IPS DF 4.7 (cell line): ENCODE measurements at regions not wholly inside any gene's neighbourhood (a gene's known extent, or its start where the extent isn't known, plus 50 kb on each side); places are given as distances from the start of the nearest gene placed in this dataset.

Experiments
- DNase-seq: peaks from one replicate; pipeline ENCODE4 v3.0.0-alpha.2; 2013; ENCODE audit warnings: low spot score; ENCODE audit errors: extremely low read depth

DNA sequence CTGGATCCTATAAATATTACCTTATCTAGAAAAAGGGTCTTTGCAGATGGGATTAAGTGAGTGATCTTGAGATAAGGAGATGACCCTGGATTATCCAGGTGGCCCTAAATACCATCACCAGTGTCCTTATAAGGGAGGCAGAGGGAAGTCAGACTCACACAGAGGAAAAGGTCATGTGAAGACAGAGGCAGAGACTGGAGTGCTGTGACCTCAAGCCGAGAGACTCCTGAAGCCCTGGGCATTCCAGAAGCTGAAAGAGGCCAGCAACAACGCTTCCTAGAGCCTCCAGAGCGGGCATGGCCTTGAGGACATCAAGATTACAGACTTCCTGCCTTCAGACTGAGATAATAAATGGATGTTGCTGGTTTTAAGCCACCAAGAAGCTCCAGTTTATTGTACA, 118.8 kb downstream of the ATPSCKMT start:
- DNase-seq = no peak

GRCh38 chr5:10126900-10127299, 122.8 kb downstream of the ATPSCKMT start:
- DNase-seq = no peak

DNA sequence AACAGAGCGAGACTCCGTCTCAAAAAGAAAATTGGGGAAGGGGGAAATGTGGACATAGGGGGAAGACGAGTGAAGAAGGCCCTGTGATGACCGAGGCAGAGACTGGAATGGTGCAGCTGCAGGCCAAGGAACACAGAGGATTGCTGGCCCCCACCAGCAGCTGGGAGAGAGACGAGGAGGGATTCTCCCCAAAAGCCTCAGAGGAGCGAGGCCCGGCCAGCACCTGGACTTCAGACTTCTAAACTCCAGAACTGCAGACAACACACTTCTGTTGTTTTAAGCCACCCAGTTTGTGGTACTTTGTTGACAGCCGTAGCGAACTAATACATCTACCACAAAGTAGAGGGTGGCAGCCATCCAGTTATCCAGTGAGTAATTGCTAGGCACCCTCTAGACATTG, 124.6 kb downstream of the ATPSCKMT start:
- no peak for DNase-seq

- no peak for DNase-seq
Observed at GRCh38 chr5:10124287-10124686, 125.4 kb downstream of the ATPSCKMT start.

DNA sequence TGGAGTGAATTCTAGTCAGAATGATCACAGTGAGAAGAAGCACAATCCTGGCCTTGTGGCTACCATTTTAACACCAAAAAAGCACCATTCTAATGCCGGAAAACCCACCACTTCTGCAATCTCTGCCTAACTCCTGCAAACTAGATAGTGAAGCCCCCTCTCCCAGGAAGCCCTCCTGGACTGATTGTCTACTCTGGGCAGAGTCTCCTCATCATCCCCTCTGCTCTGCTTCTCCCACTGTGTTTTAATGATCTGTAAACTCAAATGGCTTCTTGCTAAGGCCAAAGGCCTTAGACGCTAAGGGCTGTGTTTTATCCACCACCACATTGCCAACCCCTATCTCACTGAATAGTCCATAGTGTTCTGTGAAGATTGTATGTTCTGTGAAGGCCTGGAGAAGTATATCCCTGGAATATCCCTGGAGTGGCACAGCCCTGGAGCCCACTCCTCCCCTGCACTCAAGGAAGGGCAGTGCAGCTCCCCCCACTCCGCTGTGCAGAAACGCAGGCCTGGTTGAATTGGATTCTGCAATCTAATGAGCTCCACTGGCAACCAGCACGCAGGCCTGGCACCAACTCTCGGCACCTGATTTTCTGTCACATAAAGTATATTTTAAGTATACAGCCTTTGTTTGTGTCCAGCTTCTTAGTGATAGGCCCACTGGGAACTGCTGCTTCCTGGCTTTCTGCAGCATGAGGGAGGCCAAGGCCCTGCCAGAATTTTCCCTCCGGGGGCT, 126.3 kb downstream of the ATPSCKMT start:
- DNase-seq = no peak

DNA sequence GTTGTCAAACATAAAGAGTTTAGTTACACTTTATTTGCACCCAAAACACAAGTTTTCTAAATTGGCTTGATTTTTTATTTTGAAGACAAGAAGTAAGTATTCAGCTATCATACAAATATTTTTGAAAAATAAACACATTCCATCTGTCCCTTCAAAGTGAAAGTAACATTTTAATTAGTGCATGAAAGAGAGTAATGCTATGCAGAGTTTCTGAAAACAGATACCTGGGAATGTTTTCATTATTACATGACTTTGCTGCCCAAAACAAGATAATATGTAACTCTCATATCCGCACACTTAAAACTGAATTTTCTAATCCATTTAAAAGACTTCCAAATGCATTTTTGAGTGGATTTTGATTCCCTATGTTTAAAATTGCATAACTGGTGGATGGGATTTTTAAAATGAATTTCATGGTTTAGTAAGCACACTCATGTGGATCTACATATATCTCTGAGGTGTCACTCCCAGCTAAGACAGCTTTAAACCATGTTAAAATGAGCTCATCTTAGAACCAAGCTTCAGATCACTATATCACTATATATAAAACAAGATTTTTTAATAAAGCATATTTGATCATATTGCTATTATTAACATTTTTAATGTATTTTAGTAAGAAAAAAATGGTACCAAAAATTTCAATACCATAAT, 127.5 kb downstream of the ATPSCKMT start:
- DNase-seq = no peak

GRCh38 chr5:10120934-10121333, 128.8 kb downstream of the ATPSCKMT start:
- DNase-seq = no peak

DNA sequence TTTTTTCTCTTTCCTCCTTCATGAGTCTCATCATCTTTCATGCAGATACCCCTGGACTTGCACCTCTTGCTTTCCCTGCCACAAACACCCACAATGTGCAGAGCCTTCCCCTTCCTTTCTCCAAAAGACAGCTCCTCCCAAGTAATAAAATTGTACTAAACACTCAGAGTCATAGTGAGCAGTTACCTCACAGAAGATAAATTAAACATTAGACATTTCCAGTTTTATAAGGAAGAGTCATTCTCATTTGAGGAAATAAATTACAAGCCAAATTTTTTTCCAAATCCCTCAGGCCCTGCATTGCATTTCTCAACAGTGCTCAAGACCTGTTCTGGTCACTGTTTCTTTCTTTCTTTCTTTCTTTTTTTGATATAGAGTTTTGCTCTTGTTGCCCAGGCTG, 131.5 kb downstream of the ATPSCKMT start:
- no peak for DNase-seq

DNA sequence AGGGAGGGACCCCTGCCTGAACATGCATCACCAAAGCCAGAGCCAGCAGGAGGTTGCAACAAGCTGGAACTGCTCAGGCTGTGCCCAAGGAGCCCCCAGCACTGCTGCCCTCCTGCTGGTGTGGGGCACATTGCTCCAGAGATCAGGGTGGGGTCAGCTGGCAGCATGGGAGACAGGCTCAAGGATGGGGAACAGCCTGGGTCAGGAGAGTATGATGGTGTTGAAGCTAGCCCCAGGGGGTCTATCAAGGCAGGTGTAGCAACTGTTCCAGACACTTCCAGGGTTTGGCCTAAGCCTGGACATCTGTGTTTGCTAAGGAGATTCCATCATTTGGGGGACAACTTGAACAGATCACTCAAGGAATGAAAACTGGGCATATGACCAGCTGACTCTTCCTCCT, 133.1 kb downstream of the ATPSCKMT start:
- DNase-seq = no peak

DNA sequence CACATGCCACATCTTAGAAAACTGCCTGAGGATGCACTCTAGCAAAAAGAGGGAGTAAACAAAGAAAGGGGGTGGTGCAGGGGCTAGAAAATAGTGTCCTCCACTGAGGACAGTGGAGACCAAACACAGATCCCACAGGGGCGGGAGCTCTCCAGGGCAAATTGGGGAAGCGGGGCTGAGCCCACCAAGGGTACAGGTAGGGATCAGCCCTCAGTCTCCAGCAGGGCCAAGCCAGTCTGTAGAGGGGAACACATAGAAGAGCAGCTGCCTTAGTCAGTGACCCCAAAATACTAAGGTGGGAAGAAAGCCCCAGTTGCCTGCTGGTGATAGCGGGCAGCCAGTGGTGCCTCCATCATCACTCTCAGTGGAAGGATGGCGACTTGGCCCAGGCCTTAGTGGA, 134.0 kb downstream of the ATPSCKMT start:
- no peak for DNase-seq

DNA sequence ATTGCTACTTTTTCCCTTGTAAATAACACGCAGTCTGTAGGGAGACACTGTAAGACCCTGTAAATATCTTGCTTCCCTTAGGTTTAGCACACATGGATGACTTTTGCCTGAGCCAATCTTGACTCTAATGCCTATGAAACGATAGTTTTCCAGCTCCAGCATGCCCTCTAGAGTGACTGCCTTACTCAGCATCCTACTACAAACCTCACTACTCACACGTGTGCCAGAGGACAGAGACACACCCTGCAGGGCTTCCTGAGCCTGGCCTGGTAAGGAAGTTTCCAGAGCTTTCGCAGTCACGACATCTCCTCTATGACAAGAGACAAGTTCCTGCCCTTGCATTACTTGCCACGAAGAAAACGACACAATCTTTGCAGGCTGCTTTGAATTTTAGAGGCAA, 138.1 kb downstream of the ATPSCKMT start:
- peak; percentile 56 for DNase-seq

GRCh38 chr5:10110228-10110627, 139.5 kb downstream of the ATPSCKMT start:
- no peak for DNase-seq

GRCh38 chr5:10109299-10109698, 140.4 kb downstream of the ATPSCKMT start:
- no peak for DNase-seq

DNA sequence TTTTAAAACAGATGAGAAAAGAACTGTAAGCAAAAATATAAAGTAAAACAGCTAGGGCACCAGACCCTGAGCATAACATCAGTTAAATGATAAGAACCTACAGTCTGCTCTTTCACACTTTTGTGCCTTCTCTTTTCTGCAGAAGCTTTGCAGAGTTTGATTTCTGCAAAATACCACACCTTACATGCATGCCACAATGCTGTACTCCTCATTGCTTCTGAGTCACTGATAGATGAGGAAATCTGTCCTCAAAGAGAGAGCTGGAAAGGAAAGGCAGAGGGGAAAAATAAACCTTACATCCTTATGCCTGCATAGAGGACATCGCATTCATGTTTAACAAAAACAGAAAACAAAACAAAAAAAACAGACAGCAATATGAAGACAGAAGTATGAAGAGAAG, 142.9 kb downstream of the ATPSCKMT start:
- no peak for DNase-seq

DNA sequence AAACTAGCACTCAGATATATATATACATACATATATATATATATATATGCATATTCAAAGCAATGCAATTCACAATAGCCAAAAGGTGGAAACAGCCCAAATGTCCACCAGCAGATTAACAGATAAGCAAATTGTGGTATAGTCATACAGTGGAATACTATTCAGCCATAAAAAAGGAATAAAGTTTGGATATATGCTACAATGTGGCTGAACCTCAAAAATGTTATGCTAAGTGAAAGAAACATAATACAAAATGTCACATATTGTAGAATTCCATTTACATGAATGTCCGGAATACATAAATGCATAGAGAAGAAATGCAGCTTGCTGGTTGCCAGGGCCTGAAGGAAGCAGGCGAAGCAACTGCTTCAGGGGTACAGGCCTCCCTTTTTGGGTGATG, 143.4 kb downstream of the ATPSCKMT start:
- no peak for DNase-seq

GRCh38 chr5:10102706-10103497, 146.8 kb downstream of the ATPSCKMT start:
- peak; percentile 89 for DNase-seq

- DNase-seq = peak; percentile 49
Observed at GRCh38 chr5:10102235-10102634, 147.5 kb downstream of the ATPSCKMT start.

GRCh38 chr5:10099548-10099947, 150.1 kb downstream of the ATPSCKMT start:
- no peak for DNase-seq

- no peak for DNase-seq
Observed at GRCh38 chr5:10091701-10092100, 158.0 kb downstream of the ATPSCKMT start.

- no peak for DNase-seq
Observed at GRCh38 chr5:10090074-10090473, 159.6 kb downstream of the ATPSCKMT start.

DNA sequence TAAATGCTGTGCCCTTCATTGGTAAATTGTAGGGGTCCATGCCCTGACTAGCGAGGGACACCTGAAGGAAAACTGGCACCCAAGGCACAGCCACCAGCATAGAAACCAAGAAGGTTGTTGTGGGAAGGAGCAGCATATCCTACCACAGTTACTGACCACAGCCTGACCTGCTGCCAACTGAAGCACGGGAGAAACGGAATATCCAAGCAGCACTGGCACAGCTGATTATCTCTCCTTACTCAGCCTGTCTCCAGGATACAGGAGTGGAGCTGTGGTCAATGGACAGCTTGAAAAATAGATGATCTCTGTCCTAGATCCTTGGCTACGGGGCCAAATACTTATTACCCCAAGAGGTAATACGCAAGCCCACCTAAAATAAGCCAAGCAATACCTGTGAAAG, 164.5 kb downstream of the ATPSCKMT start:
- DNase-seq = no peak

- no peak for DNase-seq
Observed at GRCh38 chr5:10081584-10081983, 168.1 kb downstream of the ATPSCKMT start.
